ENCODE measurements at regions not wholly inside any gene's neighbourhood (a gene's known extent, or its start where the extent isn't known, plus 50 kb on each side); places are given as distances from the start of the nearest gene placed in this dataset.

DNA sequence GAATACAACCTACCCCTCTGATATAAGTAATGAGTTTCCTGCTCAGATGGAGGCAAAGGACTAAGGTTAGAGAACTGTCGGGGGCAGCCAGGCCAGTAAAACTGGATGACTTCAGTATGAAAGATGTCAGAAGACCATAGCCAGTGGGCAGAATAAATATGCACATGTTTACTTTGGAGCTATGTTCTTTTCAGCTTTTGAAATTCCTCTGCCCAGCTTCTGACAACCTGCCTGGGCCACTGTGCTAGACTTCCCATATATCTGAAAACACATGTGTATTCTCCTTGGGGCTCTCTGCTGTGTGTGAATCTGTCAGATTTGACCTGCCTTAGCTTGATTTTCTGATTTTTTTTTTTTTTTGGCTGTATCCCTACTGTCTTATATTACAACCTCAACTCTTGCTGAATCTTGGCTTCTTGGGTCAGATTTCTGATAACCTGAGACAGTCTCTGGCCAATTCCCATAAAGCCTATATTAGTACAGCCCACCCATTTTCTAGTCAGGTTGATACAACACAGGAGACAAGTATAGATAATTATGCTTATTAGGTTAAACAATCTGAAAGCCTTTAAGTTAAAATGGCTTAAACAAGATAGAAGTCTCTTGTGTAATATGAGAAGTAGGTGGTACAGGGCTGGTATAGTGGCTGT lies 76.6 kb upstream of the PRLR start:
- CTCF ChIA-PET, result no interaction called here
- DNase-seq (peak; percentile 46), ATAC-seq (no peak)
- no peak for TF ChIP-seq EZH2phosphoT487 (IDR thresholded peaks at IDR 0.05; ENCODE audit: borderline replicate concordance, low read length)
- no peak for TF ChIP-seq EZH2 (IDR thresholded peaks at IDR 0.05; ENCODE audit: low read length, unreplicated experiment)
- no peak for TF ChIP-seq CTCF (conservative IDR thresholded peaks at IDR 0.05; ENCODE audit: low read depth, low read length)
- Histone ChIP-seq H3K4me1 (ENCODE audit: insufficient read depth, low read length) (0 out of 2 replicates have a peak, but pooled peaks cover 5% of the 10 kb centered on the region), H3K27ac (ENCODE audit: low read length) (no peak overlapping the region), H2AFZ (ENCODE audit: low read length) (no peak overlapping the region), H3K4me2 (ENCODE audit: low read length) (no peak overlapping the region), H3K9me3 (ENCODE audit: low read length) (no peaks in the 10 kb centered on the region), H3K9ac (ENCODE audit: low read length) (no peak overlapping the region), H3K4me3 (ENCODE audit: low read length) (no peak overlapping the region), H3K79me2 (ENCODE audit: low read length) (no peaks in the 10 kb centered on the region), H4K20me1 (ENCODE audit: low read length) (no peaks in the 10 kb centered on the region), H3K36me3 (ENCODE audit: low read depth, low read length) (no peaks in the 10 kb centered on the region), H3F3A (ENCODE audit: low read length, unreplicated experiment) (no peaks in the 10 kb centered on the region), H3K27me3 (ENCODE audit: low read length) (peaks cover 29% of the 10 kb centered on the region), H3K9me2 (replicated peaks; ENCODE audit: low read length) (no peaks in the 10 kb centered on the region)
- BruUV-seq (replicated peaks), result no TSS peak
- intact Hi-C loops (cut with micrococcal nuclease), result no loop called here
- POLR2A ChIA-PET (ENCODE audit: unreplicated experiment), result no interaction called here

GRCh38 chr5:35305336-35306020 lies 75.2 kb upstream of the PRLR start:
- Histone ChIP-seq H4K20me1 (ENCODE audit: low read length) (no peaks in the 10 kb centered on the region), H3K4me1 (ENCODE audit: insufficient read depth, low read length) (0 out of 2 replicates have a peak, but pooled peaks cover 5% of the 10 kb centered on the region), H3K9me3 (ENCODE audit: low read length) (no peaks in the 10 kb centered on the region), H3K79me2 (ENCODE audit: low read length) (no peaks in the 10 kb centered on the region), H3K4me2 (ENCODE audit: low read length) (no peak overlapping the region), H3K9ac (ENCODE audit: low read length) (no peak overlapping the region), H3K9me2 (replicated peaks; ENCODE audit: low read length) (no peaks in the 10 kb centered on the region), H3K27ac (ENCODE audit: low read length) (no peak overlapping the region), H3K36me3 (ENCODE audit: low read depth, low read length) (no peaks in the 10 kb centered on the region), H3K4me3 (ENCODE audit: low read length) (no peak overlapping the region), H3F3A (ENCODE audit: low read length, unreplicated experiment) (no peaks in the 10 kb centered on the region), H2AFZ (ENCODE audit: low read length) (no peak overlapping the region), H3K27me3 (ENCODE audit: low read length) (peaks cover 15% of the 10 kb centered on the region)
- intact Hi-C loops (cut with micrococcal nuclease), result no loop called here
- POLR2A ChIA-PET (ENCODE audit: unreplicated experiment), result no interaction called here
- BruUV-seq (replicated peaks), result no TSS peak
- ATAC-seq (no peak), DNase-seq (no peak)
- no peak for TF ChIP-seq EZH2phosphoT487 (IDR thresholded peaks at IDR 0.05; ENCODE audit: borderline replicate concordance, low read length)
- TF ChIP-seq CTCF (conservative IDR thresholded peaks at IDR 0.05; ENCODE audit: low read depth, low read length), result no peak
- no peak for TF ChIP-seq EZH2 (IDR thresholded peaks at IDR 0.05; ENCODE audit: low read length, unreplicated experiment)
- CTCF ChIA-PET, result no interaction called here

DNA sequence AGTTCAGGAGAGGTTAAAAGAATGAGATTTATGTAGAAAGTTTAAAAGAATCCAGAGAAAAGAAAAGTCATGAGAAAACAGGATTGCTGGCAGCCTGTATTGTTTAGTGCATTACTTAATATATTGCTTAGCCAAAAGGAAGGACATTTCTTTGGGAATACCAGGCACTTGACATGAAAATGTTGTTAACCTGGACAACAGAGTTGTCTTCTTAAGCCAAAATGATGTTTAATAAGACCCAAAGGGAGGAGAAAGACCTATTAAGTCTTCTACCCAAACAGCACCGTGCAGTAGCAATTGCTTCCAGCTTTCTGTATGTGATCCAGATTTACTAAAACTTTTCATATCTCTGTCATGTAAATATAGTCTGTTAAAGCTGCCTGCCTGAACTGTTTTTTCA lies 74.0 kb upstream of the PRLR start:
- no peaks in the 10 kb centered on the region for H3F3A ChIP-seq (ENCODE audit: low read length, unreplicated experiment)

More for the DNA sequence above, 74.0 kb upstream of the PRLR start:
- intact Hi-C loops (cut with micrococcal nuclease), result no loop called here
- Histone ChIP-seq H2AFZ (ENCODE audit: low read length) (no peak overlapping the region), H3K9me2 (replicated peaks; ENCODE audit: low read length) (no peaks in the 10 kb centered on the region), H3K4me1 (ENCODE audit: insufficient read depth, low read length) (0 out of 2 replicates have a peak, but pooled peaks cover 5% of the 10 kb centered on the region), H3K9ac (ENCODE audit: low read length) (no peak overlapping the region), H3K27ac (ENCODE audit: low read length) (no peak overlapping the region), H3K79me2 (ENCODE audit: low read length) (no peaks in the 10 kb centered on the region), H3K4me2 (ENCODE audit: low read length) (no peak overlapping the region), H3K4me3 (ENCODE audit: low read length) (no peak overlapping the region), H4K20me1 (ENCODE audit: low read length) (no peaks in the 10 kb centered on the region), H3K9me3 (ENCODE audit: low read length) (no peaks in the 10 kb centered on the region), H3K27me3 (ENCODE audit: low read length) (peaks cover 12% of the 10 kb centered on the region), H3K36me3 (ENCODE audit: low read depth, low read length) (no peaks in the 10 kb centered on the region)
- DNase-seq (no peak), ATAC-seq (no peak)
- CTCF ChIA-PET, result no interaction called here
- POLR2A ChIA-PET (ENCODE audit: unreplicated experiment), result no interaction called here
- TF ChIP-seq EZH2 (IDR thresholded peaks at IDR 0.05; ENCODE audit: low read length, unreplicated experiment) (no peak), EZH2phosphoT487 (IDR thresholded peaks at IDR 0.05; ENCODE audit: borderline replicate concordance, low read length) (no peak), CTCF (conservative IDR thresholded peaks at IDR 0.05; ENCODE audit: low read depth, low read length) (no peak)
- BruUV-seq (replicated peaks), result no TSS peak

All from PC-3 (cell line).